ENCODE measurements at regions not wholly inside any gene's neighbourhood (a gene's known extent, or its start where the extent isn't known, plus 50 kb on each side); places are given as distances from the start of the nearest gene placed in this dataset.

DNA sequence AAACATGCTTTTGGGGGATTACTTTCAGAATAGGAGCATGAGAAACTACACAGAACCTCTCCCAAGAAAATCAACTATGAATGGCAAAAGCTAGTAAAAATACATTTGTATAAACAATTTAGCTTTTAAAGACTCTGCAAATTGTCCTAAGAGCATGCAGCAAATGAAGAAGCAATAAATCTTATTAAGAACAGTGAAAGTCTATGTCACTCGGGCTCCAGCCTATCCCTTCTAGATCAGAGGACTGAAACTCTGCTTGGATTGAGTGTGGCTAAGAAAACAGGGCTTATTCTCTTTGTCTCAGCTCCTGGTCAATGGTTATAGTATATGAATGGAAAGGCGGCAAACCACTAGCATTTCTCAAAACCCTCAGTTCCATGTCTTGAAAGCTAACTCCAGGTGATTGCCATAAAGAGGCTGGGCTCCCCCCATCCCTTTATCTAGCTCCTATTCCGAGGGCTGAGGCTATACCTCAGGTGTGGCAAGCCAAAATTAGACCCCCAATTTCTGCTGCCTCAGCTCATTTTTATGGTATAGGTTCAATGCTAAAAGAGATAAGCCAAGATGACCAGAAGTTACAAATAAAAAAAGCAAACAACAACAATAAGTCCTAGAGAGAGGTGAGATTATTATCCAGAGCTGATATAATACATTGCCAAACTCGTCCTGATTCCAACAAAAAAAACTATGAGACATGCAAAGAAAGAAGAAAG, 953.2 kb downstream of the SLITRK6 start:
- TF ChIP-seq, protein P1, sequence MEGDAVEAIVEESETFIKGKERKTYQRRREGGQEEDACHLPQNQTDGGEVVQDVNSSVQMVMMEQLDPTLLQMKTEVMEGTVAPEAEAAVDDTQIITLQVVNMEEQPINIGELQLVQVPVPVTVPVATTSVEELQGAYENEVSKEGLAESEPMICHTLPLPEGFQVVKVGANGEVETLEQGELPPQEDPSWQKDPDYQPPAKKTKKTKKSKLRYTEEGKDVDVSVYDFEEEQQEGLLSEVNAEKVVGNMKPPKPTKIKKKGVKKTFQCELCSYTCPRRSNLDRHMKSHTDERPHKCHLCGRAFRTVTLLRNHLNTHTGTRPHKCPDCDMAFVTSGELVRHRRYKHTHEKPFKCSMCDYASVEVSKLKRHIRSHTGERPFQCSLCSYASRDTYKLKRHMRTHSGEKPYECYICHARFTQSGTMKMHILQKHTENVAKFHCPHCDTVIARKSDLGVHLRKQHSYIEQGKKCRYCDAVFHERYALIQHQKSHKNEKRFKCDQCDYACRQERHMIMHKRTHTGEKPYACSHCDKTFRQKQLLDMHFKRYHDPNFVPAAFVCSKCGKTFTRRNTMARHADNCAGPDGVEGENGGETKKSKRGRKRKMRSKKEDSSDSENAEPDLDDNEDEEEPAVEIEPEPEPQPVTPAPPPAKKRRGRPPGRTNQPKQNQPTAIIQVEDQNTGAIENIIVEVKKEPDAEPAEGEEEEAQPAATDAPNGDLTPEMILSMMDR (conservative IDR thresholded peaks at IDR 0.05; ENCODE audit: low read depth, low read length): no peak
- no peak for TF ChIP-seq EZH2 (IDR thresholded peaks at IDR 0.05; ENCODE audit: borderline replicate concordance, low read depth, low read length, poor library complexity, severe bottlenecking)
